ENCODE measurements at regions not wholly inside any gene's neighbourhood (a gene's known extent, or its start where the extent isn't known, plus 50 kb on each side); places are given as distances from the start of the nearest gene placed in this dataset.

DNA sequence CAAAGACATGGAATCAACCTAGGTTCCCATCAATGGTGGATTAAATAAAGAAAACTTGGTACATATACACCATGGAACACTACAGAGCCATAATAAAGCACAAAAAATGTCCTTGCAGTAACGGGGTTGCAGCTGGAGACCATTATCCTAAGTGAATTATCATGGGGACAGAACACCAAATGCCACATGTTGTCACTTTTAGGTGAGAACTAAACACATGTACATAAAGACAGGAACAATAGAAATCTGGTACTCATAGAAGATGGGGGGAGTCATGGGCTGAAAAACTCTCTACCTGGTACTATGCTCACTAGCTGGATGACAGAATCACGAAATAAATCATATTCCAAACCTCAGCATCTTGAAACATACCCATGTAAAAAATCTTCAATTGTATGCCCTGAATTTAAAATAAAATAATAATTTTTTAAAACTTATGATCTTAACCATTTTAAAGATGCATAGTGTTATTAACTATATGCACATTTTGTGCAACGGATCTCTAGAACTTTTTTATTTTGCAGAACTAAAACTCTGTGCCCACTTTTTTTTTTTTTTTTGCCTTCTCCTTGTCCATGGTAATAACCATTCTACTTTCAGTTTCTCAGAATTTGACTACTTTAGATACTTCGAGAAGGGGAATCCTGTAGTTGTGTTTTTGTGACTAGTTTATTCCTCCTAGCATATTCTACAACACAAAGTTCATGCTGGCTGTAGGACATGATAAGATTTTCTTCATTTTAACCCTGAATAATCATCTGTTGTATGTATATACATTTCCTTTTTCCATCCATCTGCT is 1081.6 kb upstream of the ACO1 start:
- DNase-seq (ENCODE audit: low read depth): no peak
- H3K4me3 ChIP-seq (ENCODE audit: low read depth, low read length): no peak overlapping the region

DNA sequence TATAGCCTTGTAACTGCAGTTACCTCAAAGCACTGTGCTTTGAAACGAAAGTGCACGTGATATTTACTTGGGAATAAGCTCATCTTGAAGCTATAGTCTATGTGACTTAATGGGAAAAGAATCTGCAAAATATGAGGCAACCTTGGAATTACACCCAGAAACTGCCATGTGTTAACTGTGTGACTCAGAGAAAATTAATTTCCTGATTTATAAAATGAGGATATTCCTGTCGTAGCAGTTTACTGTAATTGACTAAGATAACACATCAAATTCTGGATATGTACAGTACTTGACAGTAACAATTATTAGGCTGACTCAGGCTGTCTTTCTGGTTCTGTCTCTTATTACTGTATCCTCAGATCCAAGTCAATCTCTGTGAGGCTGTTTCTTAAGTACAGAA is 1079.9 kb upstream of the ACO1 start:
- peak; percentile 94 for DNase-seq (ENCODE audit: low read depth)
- TF ChIP-seq, protein P1, sequence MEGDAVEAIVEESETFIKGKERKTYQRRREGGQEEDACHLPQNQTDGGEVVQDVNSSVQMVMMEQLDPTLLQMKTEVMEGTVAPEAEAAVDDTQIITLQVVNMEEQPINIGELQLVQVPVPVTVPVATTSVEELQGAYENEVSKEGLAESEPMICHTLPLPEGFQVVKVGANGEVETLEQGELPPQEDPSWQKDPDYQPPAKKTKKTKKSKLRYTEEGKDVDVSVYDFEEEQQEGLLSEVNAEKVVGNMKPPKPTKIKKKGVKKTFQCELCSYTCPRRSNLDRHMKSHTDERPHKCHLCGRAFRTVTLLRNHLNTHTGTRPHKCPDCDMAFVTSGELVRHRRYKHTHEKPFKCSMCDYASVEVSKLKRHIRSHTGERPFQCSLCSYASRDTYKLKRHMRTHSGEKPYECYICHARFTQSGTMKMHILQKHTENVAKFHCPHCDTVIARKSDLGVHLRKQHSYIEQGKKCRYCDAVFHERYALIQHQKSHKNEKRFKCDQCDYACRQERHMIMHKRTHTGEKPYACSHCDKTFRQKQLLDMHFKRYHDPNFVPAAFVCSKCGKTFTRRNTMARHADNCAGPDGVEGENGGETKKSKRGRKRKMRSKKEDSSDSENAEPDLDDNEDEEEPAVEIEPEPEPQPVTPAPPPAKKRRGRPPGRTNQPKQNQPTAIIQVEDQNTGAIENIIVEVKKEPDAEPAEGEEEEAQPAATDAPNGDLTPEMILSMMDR (conservative IDR thresholded peaks at IDR 0.05; ENCODE audit: low read depth, low read length): no peak
- no peak overlapping the region for H3K4me3 ChIP-seq (ENCODE audit: low read depth, low read length)

More for the DNA sequence above, 1081.6 kb upstream of the ACO1 start:
- TF ChIP-seq, protein P1 (conservative IDR thresholded peaks at IDR 0.05; ENCODE audit: low read depth, low read length): no peak

DNA sequence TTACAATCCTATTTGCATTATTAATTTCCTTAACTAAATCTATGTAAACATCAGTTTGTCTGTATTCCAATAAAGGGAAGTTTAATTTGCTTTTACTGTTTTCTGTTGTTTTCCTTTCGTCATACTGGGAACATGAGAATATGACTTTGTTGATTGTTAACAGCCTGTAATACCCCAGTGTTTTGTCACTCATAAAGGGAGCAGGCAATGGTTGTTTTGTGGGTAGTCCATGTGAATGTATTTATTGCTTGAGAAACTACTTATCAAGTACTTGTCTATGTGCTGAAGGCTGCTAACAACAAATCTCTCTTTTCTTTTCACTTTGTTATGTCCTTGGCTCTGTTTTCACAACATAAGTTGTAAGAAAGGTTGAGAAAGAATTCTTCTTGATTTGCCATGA is 1070.2 kb upstream of the ACO1 start:
- TF ChIP-seq, protein P1 (conservative IDR thresholded peaks at IDR 0.05; ENCODE audit: low read depth, low read length): no peak
- H3K4me3 ChIP-seq (ENCODE audit: low read depth, low read length): no peak overlapping the region
- peak; percentile 15 for DNase-seq (ENCODE audit: low read depth)

DNA sequence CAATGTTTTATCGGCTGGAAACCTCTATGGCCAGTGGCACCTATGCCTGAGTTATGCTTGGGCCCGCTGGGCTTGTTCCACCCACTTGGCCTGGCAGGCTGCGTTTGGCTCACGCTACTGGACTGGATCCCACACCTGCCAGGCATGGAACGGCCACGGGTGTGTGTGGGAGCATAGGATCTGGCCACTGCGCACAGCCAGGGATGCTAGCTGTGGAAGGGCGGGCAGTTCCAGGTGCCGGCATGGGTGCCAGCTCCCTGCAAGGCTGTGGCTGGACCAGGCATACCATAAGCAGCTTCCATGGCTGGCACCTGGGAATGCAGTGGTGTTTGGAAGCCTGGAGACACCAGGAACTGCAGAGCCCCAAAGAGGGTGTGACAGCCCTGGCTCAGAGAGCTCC is 1063.9 kb upstream of the ACO1 start:
- no peak for DNase-seq (ENCODE audit: low read depth)
- TF ChIP-seq, protein P1 (conservative IDR thresholded peaks at IDR 0.05; ENCODE audit: low read depth, low read length): no peak
- H3K4me3 ChIP-seq (ENCODE audit: low read depth, low read length): no peak overlapping the region

DNA sequence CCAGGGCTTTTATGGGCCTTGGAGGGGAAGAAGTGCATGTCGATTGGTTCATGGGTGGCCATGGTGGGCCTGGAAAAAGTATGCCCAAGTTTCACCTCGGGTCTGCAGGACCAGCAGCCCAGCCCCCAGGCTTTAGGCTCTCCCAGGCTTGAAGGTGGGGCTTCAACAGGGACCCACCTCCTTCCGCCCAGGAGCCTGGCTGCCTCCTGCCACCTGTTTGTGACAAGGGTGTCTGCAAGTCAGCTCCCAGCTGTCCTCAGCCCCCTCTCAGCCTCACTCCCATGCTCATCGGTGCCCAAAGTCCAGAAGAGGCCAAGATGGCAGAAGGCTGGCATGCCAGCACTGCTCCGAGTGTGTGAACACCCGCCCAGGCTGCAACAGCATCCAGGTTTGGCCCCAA is 1063.2 kb upstream of the ACO1 start:
- DNase-seq (ENCODE audit: low read depth): no peak
- TF ChIP-seq, protein P1 (conservative IDR thresholded peaks at IDR 0.05; ENCODE audit: low read depth, low read length): no peak

DNA sequence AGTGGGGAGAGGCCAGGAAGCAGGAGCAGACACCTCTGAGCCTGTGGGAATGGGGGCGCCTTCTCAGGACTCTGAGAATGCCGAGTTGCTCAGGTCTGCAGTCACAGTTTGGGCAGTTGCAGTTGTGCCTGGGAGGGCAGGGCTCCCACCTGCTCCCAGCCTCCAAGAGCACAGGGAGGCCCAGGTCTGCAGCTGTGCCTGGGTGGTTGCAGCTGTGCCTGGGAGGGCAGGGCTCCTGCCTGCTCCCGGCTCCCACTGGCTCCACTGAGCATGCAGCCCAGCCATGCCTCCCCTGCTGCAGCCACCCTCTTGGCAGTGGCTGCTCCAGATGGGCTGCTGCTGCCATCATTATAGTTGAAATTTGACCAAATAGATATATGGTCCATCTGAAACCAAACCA is 1062.8 kb upstream of the ACO1 start:
- TF ChIP-seq, protein P1 (conservative IDR thresholded peaks at IDR 0.05; ENCODE audit: low read depth, low read length): no peak
- DNase-seq (ENCODE audit: low read depth): no peak
- H3K4me3 ChIP-seq (ENCODE audit: low read depth, low read length): no peak overlapping the region

More for the DNA sequence above, 1063.2 kb upstream of the ACO1 start:
- no peak overlapping the region for H3K4me3 ChIP-seq (ENCODE audit: low read depth, low read length)

All from choroid plexus epithelial cell (primary cell).